ENCODE measurements at regions not wholly inside any gene's neighbourhood (a gene's known extent, or its start where the extent isn't known, plus 50 kb on each side); places are given as distances from the start of the nearest gene placed in this dataset.
A peak's percentile ranks its signal among the peaks of the same experiment; 100 is the strongest.

DNA sequence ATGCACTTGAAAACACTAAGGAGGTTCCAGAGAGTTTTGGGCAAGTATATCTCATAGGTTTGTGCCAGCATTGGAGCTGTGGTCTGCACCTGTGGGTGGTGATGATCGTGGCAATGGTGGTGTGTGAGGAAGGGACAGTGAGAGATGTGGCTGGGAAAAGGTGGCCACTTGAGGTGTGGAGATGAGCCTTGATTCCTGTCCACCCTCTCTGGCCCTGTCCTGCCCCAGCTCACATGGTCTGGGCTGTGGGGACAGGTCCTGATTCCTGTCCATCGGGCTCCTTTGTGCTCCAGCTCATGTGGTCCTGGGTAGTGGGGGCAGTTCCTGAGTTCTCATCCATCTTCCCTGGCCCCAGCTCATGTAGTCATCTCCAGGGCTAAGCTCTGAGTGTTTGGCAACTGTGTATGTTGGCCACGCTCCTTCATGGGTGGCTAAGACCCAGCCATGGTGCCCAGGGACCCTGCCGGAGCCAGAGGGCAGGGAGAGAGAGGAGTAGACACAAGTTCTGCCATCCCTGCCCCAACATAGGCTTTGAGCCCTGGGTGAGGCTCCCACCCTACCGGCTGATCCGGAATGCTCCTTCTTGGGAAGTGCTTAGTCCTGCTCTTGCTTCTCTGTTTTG is 294.4 kb upstream of the HDAC4 start:
- H3K27ac ChIP-seq, result no peak overlapping the region
- no peaks in the 10 kb centered on the region for H3K27me3 ChIP-seq
- intact Hi-C loops (cut with DNase I; ENCODE audit: low total_unique reads), result no loop called here
- 91 to 93% methylated on average over 5 to 6 of the region's 6 CpGs for WGBS, 2 donors
- peak; percentile 8 for DNase-seq
- no peak overlapping the region for H3K4me3 ChIP-seq
- no peaks in the 10 kb centered on the region for H3K9me3 ChIP-seq
- H3K36me3 ChIP-seq (ENCODE audit: low read depth, missing control alignments), result no peaks in the 10 kb centered on the region
- TF ChIP-seq, protein P1, sequence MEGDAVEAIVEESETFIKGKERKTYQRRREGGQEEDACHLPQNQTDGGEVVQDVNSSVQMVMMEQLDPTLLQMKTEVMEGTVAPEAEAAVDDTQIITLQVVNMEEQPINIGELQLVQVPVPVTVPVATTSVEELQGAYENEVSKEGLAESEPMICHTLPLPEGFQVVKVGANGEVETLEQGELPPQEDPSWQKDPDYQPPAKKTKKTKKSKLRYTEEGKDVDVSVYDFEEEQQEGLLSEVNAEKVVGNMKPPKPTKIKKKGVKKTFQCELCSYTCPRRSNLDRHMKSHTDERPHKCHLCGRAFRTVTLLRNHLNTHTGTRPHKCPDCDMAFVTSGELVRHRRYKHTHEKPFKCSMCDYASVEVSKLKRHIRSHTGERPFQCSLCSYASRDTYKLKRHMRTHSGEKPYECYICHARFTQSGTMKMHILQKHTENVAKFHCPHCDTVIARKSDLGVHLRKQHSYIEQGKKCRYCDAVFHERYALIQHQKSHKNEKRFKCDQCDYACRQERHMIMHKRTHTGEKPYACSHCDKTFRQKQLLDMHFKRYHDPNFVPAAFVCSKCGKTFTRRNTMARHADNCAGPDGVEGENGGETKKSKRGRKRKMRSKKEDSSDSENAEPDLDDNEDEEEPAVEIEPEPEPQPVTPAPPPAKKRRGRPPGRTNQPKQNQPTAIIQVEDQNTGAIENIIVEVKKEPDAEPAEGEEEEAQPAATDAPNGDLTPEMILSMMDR (IDR thresholded peaks at IDR 0.05), result no peak
- no peak for TF ChIP-seq POLR2A (IDR thresholded peaks at IDR 0.05)
- H3K4me1 ChIP-seq, result peaks cover 12% of the 10 kb centered on the region

DNA sequence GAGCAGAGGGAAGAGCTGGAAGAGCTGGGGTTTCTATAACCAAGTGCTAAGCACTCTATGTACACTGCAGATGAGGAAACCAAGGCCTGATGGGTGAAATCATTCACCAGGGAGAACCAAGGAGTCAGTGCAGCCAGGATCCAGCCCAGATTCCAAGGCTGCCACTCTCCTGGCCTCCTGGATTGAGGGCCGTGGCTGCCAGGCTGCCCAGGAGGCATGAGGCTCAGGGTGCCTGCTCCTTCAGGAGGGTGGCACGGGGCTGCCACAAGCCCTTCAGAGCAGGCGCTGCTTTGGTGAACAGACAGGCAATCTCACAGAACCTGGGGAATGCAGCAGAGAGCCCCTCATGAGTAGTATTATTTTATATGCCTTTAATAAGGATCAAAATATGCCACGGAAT is 293.7 kb upstream of the HDAC4 start:
- H3K27me3 ChIP-seq, result no peaks in the 10 kb centered on the region
- no peak for TF ChIP-seq POLR2A (IDR thresholded peaks at IDR 0.05)
- TF ChIP-seq, protein P1 (IDR thresholded peaks at IDR 0.05), result no peak
- no peaks in the 10 kb centered on the region for H3K9me3 ChIP-seq
- intact Hi-C loops (cut with DNase I; ENCODE audit: low total_unique reads), result no loop called here
- H3K36me3 ChIP-seq (ENCODE audit: low read depth, missing control alignments), result no peaks in the 10 kb centered on the region
- DNase-seq, result no peak
- H3K4me3 ChIP-seq, result no peak overlapping the region
- no peak overlapping the region for H3K27ac ChIP-seq
- WGBS, 2 donors, result 74 to 88% methylated on average over 2 to 4 of the region's 4 CpGs
- H3K4me1 ChIP-seq, result peaks cover 12% of the 10 kb centered on the region

DNA sequence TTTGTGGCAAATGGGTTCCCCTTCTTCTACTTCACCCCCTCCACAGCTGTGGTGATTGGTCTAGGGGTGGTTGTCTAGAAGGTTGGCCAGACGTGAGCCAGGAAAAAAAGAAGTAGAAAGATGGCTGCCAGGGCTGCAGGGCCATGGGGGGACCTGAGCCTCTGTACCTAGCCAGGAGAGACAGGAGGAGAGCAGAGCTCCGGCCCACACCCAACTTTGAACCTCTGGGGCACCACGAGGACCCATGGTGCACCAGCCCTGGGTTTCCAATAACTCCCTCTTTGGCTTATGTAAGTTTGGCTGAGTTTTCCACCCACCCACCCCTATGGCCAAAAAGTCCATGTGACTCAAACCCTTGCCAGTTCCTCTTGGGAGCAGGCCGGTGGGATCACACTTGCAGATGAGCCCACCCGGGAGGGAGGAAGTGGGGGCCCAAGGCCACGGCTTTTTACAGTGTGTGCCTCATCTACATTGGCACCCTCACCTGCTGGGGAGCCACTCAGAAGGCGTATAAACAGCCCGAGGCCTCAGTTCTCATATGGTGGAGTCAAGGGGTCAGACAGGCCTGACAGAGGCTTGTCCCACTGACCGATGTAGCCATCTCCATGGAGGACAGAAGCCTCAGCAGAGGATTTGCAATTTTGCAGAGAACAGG is 293.1 kb upstream of the HDAC4 start:
- peaks cover 12% of the 10 kb centered on the region for H3K4me1 ChIP-seq
- WGBS, 2 donors, result 84 to 91% methylated on average over 3 to 9 of the region's 9 CpGs
- no peaks in the 10 kb centered on the region for H3K27me3 ChIP-seq
- intact Hi-C loops (cut with DNase I; ENCODE audit: low total_unique reads), result no loop called here
- no peaks in the 10 kb centered on the region for H3K9me3 ChIP-seq
- H3K36me3 ChIP-seq (ENCODE audit: low read depth, missing control alignments), result no peaks in the 10 kb centered on the region
- H3K4me3 ChIP-seq, result no peak overlapping the region
- TF ChIP-seq POLR2A (IDR thresholded peaks at IDR 0.05), result no peak
- TF ChIP-seq, protein P1 (IDR thresholded peaks at IDR 0.05), result no peak
- peak; percentile 9 for DNase-seq
- H3K27ac ChIP-seq, result no peak overlapping the region

DNA sequence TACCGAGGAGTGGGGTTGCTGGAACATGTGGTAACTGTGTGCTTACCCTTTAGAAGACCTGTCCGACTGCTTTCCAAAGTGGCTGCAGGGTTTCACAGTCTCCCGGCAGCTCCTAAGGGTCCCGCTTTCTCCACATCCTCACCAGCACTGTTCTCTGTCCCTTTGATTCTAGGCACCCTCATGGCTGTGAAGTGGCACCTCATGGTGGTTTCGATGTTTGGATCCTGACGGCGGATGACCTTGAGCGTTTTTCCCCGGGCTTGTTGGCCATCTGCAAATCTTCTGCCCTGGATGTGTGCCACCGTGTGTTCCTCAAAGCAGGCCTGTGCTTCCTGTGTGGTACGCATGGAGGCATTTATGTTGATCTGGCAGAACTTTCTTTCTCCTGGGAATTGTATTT is 292.5 kb upstream of the HDAC4 start:
- intact Hi-C loops (cut with DNase I; ENCODE audit: low total_unique reads), result no loop called here
- H3K9me3 ChIP-seq, result no peaks in the 10 kb centered on the region
- H3K36me3 ChIP-seq (ENCODE audit: low read depth, missing control alignments), result no peaks in the 10 kb centered on the region
- DNase-seq, result peak; percentile 15
- H3K4me3 ChIP-seq, result no peak overlapping the region
- no peaks in the 10 kb centered on the region for H3K27me3 ChIP-seq
- TF ChIP-seq POLR2A (IDR thresholded peaks at IDR 0.05), result no peak
- TF ChIP-seq, protein P1 (IDR thresholded peaks at IDR 0.05), result no peak
- 67 to 71% methylated on average over 11 of the region's 11 CpGs for WGBS, 2 donors
- peaks cover 12% of the 10 kb centered on the region for H3K4me1 ChIP-seq
- no peak overlapping the region for H3K27ac ChIP-seq

DNA sequence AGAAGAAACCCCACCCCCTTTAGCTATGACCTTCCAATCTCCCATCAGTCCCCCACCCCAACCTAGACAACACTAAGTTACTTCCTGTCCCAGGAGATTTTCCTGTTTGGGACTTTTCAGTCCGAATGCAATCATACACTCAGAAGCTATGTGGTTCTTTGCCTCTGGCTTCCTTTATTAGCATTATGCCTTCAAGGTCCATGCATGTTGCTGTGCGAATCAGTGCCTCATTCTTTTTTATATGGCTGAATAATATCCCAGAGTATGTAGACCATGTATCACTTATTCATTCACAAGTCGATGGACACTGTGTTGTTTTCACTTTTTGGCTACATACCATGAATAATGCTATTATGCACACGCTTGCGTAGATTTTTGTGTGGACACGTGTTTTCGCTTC is 292.1 kb upstream of the HDAC4 start:
- TF ChIP-seq, protein P1 (IDR thresholded peaks at IDR 0.05), result no peak
- TF ChIP-seq POLR2A (IDR thresholded peaks at IDR 0.05), result no peak
- Histone ChIP-seq H3K4me3 (no peak overlapping the region), H3K27me3 (no peaks in the 10 kb centered on the region), H3K27ac (no peak overlapping the region), H3K36me3 (ENCODE audit: low read depth, missing control alignments) (no peaks in the 10 kb centered on the region), H3K4me1 (peaks cover 12% of the 10 kb centered on the region), H3K9me3 (no peaks in the 10 kb centered on the region)
- no peak for DNase-seq
- 84 to 85% methylated on average over 7 of the region's 7 CpGs for WGBS, 2 donors
- intact Hi-C loops (cut with DNase I; ENCODE audit: low total_unique reads), result no loop called here

Data from testis (tissue), 2 donors.